B cell (primary cell): ENCODE measurements at regions not wholly inside any gene's neighbourhood (a gene's known extent, or its start where the extent isn't known, plus 50 kb on each side); places are given as distances from the start of the nearest gene placed in this dataset.
"Not testable (repeated sequence)": the region's sequence is repeated elsewhere in the genome, so short reads cannot be mapped to it uniquely, and the experiment has no call there.

Experiments
- ATAC-seq: fragments of 200-7000 bp; cut with Tn5 transposase; one replicate; pipeline ENCODE4 v1.10.0; 2021; ENCODE audit warnings: low read depth, mild to moderate bottlenecking, moderate number of reproducible peaks, moderate library complexity
- CTCF ChIA-PET: fragments of 350-600 bp; sonication (Branson Sonifier 250); formaldehyde crosslinking; loops from one replicate; lab custom pipeline; 2021; ENCODE audit warnings: antibody characterized with exemption, inconsistent platforms; lab: Charles Lee
- POLR2A ChIA-PET: fragments of 350-600 bp; sonication (Branson Sonifier 250); formaldehyde crosslinking; loops from one replicate; lab custom pipeline; 2021; ENCODE audit warnings: antibody characterized with exemption; lab: Charles Lee
- DNase-seq: peaks from one replicate; pipeline ENCODE4 v3.0.0; 2013
- H2AFZ ChIP-seq: 2 replicates; pipeline ENCODE4 v1.6.1; 2012; ENCODE audit warnings: mild to moderate bottlenecking, low read depth, low read length; ENCODE audit not compliant: insufficient read depth, poor library complexity, severe bottlenecking
- H3K27ac ChIP-seq, 2 donors: 1 replicate in 1 of 2; 2 replicates in 1 of 2; pipeline ENCODE4 v1.5.1; 2012 to 2013; ENCODE audit warnings: low read length in 2 of 2, mild to moderate bottlenecking in 2 of 2, moderate library complexity in 1 of 2
- H3K27me3 ChIP-seq, 4 experiments: fragments of 200-600 bp in 1 of 4; sonication (generic) in 1 of 4; replicated peaks in 1 of 4; 1 replicate in 2 of 4; 2 replicates in 2 of 4; pipeline versions ENCODE4 v1.6.1 to v1.7.0; 2013 to 2016; ENCODE audit warnings: low read length in 3 of 4, mild to moderate bottlenecking in 2 of 4, mixed read lengths in 1 of 4, moderate library complexity in 1 of 4; ENCODE audit not compliant: insufficient read depth in 4 of 4, control insufficient read depth in 3 of 4; ENCODE audit errors: control extremely low read depth in 1 of 4
- H3K36me3 ChIP-seq, 2 experiments: replicated peaks in 1 of 2; 1 replicate in 1 of 2; 2 replicates in 1 of 2; pipeline versions ENCODE4 v1.6.1 to v1.7.1; 2013; ENCODE audit warnings: low read length in 1 of 2; ENCODE audit not compliant: insufficient read depth in 2 of 2, control insufficient read depth in 1 of 2; ENCODE audit errors: control extremely low read depth in 1 of 2, extremely low read depth in 1 of 2
- H3K4me1 ChIP-seq, 2 donors: fragments of 200-600 bp in 1 of 2; sonication (generic) in 1 of 2; 1 replicate in 1 of 2; 2 replicates in 1 of 2; pipeline versions ENCODE4 v1.5.1 to v1.6.1; 2013 to 2017; ENCODE audit warnings: low read length in 2 of 2; ENCODE audit not compliant: control insufficient read depth in 2 of 2, insufficient read depth in 2 of 2
- H3K4me2 ChIP-seq: replicated peaks from 2 replicates; pipeline ENCODE3; 2012; ENCODE audit warnings: mild to moderate bottlenecking, low read depth, low read length; ENCODE audit not compliant: poor library complexity, severe bottlenecking
- H3K4me3 ChIP-seq, 5 experiments: fragments of 200-600 bp in 1 of 5; sonication (generic) in 1 of 5; 1 replicate in 3 of 5; 2 replicates in 2 of 5; pipeline versions ENCODE4 v1.5.1 to v1.7.0; 2011 to 2016; ENCODE audit warnings: low read length in 4 of 5, mild to moderate bottlenecking in 4 of 5, low read depth in 2 of 5, control low read depth in 1 of 5, moderate library complexity in 1 of 5; ENCODE audit not compliant: insufficient read depth in 1 of 5; ENCODE audit errors: control extremely low read depth in 1 of 5, extremely low read depth in 1 of 5
- H3K79me2 ChIP-seq: fragments of 200-600 bp; sonication (generic); one replicate; pipeline ENCODE4 v1.6.0; 2016; ENCODE audit warnings: low read length; ENCODE audit not compliant: control insufficient read depth, insufficient read depth
- H3K9ac ChIP-seq: fragments of 200-600 bp; sonication (generic); 2 replicates; pipeline ENCODE4 v1.6.1; 2017; ENCODE audit warnings: mild to moderate bottlenecking, low read length, moderate library complexity
- H3K9me3 ChIP-seq, 3 donors: one replicate each; pipeline versions ENCODE4 v1.6.1 to v1.7.1; 2013; ENCODE audit warnings: low read length in 2 of 3; ENCODE audit not compliant: control insufficient read depth in 2 of 3, insufficient read depth in 1 of 3; ENCODE audit errors: control extremely low read depth in 1 of 3
- H4K20me1 ChIP-seq: 2 replicates; pipeline ENCODE4 v1.6.0; 2012; ENCODE audit warnings: mild to moderate bottlenecking, low read length; ENCODE audit not compliant: insufficient read depth, control insufficient read depth, poor library complexity, severe bottlenecking
- H3K27ac Mint-ChIP-seq: one replicate; pipeline ENCODE4 v1.8.0; 2021; ENCODE audit warnings: mixed read lengths
- H3K27me3 Mint-ChIP-seq: one replicate; pipeline ENCODE4 v1.8.0; 2021; ENCODE audit warnings: mixed read lengths
- H3K4me1 Mint-ChIP-seq: one replicate; pipeline ENCODE4 v1.8.0; 2021; ENCODE audit warnings: mixed read lengths
- H3K4me3 Mint-ChIP-seq: one replicate; pipeline ENCODE4 v1.8.0; 2021; ENCODE audit warnings: mixed read lengths
- H3K9me3 Mint-ChIP-seq: one replicate; pipeline ENCODE4 v1.8.0; 2022; ENCODE audit warnings: mixed read lengths; ENCODE audit not compliant: insufficient read depth
- CTCF ChIP-seq: fragments of 200-600 bp; IDR thresholded peaks from one replicate; pipeline ENCODE4 v1.8.0; 2022; ENCODE audit warnings: antibody characterized with exemption, mild to moderate bottlenecking
- EZH2 ChIP-seq: IDR thresholded peaks from 2 replicates; pipeline ENCODE4 v1.6.1; 2012; ENCODE audit warnings: borderline replicate concordance, low read depth, mild to moderate bottlenecking, moderate library complexity, low read length; ENCODE audit not compliant: insufficient read depth, poor library complexity, severe bottlenecking
- WGBS: methylation state at CpG from one replicate; pipeline ENCODE4 v1.1.5; 2013; ENCODE audit warnings: missing lambda C conversion rate; ENCODE audit not compliant: insufficient coverage; 5-methylcytosine and 5-hydroxymethylcytosine counted together
- intact Hi-C: fragments of 100-400 bp; cut with micrococcal nuclease; formaldehyde crosslinking; loops from one replicate; pipeline ENCODE4 v1.10.0; 2022

DNA sequence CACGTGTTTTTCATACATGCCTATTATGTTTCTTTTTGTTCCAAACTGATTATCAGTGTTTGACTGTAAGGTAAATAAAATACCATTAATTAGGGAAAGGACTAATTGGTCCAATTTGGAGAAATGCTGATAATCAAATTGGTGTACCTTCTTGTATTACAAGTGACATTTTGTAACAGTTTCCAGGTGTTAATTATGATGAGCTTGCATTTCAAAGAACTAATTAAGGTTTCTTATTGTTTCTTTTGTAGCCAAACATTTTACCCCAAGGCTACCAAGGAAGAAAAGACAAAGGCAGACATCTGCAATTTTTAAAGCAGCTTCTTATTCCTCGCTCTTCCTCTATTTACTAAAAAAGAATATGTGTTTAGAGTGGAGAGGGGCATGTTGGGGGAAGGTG is 88.7 kb upstream of the GRIK1 start:
- intact Hi-C loops: no loop called here
- WGBS: no CpG with 5 or more reads among the region's 2 CpGs
- DNase-seq: no peak
- no peaks in the 10 kb centered on the region for H3K27me3 Mint-ChIP-seq
- H3K9me3 ChIP-seq: peaks cover 0 to 3% (median 0%) of the 10 kb centered on the region in 3 donors
- no peak overlapping the region for H3K4me3 Mint-ChIP-seq
- H2AFZ ChIP-seq: no peak overlapping the region
- H3K4me1 ChIP-seq: no peaks in the 10 kb centered on the region
- POLR2A ChIA-PET: no interaction called here
- no peaks in the 10 kb centered on the region for H3K79me2 ChIP-seq
- H3K27me3 ChIP-seq: no peaks in the 10 kb centered on the region
- TF ChIP-seq CTCF (no peak), EZH2 (no peak)
- no peak overlapping the region for H3K9ac ChIP-seq
- H3K4me1 Mint-ChIP-seq: no peaks in the 10 kb centered on the region
- no peaks in the 10 kb centered on the region for H4K20me1 ChIP-seq
- no peaks in the 10 kb centered on the region for H3K36me3 ChIP-seq
- no peak overlapping the region for H3K27ac Mint-ChIP-seq
- no peak overlapping the region for H3K4me2 ChIP-seq
- H3K4me3 ChIP-seq: no peak overlapping the region
- no peak for ATAC-seq
- peaks cover 2% of the 10 kb centered on the region for H3K9me3 Mint-ChIP-seq
- CTCF ChIA-PET: no interaction called here
- no peak overlapping the region for H3K27ac ChIP-seq

- 81% methylated on average over 6 of the region's 6 CpGs for WGBS
- Histone ChIP-seq H3K27me3 (no peaks in the 10 kb centered on the region), H3K79me2 (no peaks in the 10 kb centered on the region), H2AFZ (no peak overlapping the region), H3K27ac (no peak overlapping the region), H4K20me1 (no peaks in the 10 kb centered on the region), H3K4me3 (no peak overlapping the region), H3K9me3 (no peaks in the 10 kb centered on the region), H3K4me2 (no peak overlapping the region), H3K9ac (no peak overlapping the region), H3K4me1 (no peaks in the 10 kb centered on the region), H3K36me3 (no peaks in the 10 kb centered on the region)
- no peaks in the 10 kb centered on the region for H3K4me1 Mint-ChIP-seq
- no peak overlapping the region for H3K27ac Mint-ChIP-seq
- no peak for DNase-seq
- ChIA-PET POLR2A (no interaction called here), CTCF (no interaction called here)
- no peaks in the 10 kb centered on the region for H3K27me3 Mint-ChIP-seq
- TF ChIP-seq EZH2 (no peak), CTCF (no peak)
- intact Hi-C loops: no loop called here
- no peak for ATAC-seq
- peaks cover 2% of the 10 kb centered on the region for H3K9me3 Mint-ChIP-seq
- no peak overlapping the region for H3K4me3 Mint-ChIP-seq
Measured at GRCh38 chr21:30027986-30028385, 88.2 kb upstream of the GRIK1 start.

GRCh38 chr21:30023056-30023455 is 83.3 kb upstream of the GRIK1 start:
- H3K4me1 Mint-ChIP-seq, H3K4me3 Mint-ChIP-seq, H3K9me3 ChIP-seq, H3K4me3 ChIP-seq, H3K4me2 ChIP-seq, H3K27me3 Mint-ChIP-seq, H2AFZ ChIP-seq, H3K4me1 ChIP-seq, H3K27me3 ChIP-seq, H4K20me1 ChIP-seq, intact Hi-C loops, POLR2A ChIA-PET, CTCF ChIA-PET, H3K27ac Mint-ChIP-seq, ATAC-seq, H3K27ac ChIP-seq, H3K9me3 Mint-ChIP-seq, DNase-seq, H3K36me3 ChIP-seq, H3K9ac ChIP-seq, H3K79me2 ChIP-seq: not testable (repeated sequence)
- WGBS: 95% methylated on average over 3 of the region's 11 CpGs
